ENCODE measurements at regions not wholly inside any gene's neighbourhood (a gene's known extent, or its start where the extent isn't known, plus 50 kb on each side); places are given as distances from the start of the nearest gene placed in this dataset.

GRCh38 chr12:43255522-43256111 is 296.4 kb downstream of the ADAMTS20 start:
- H3K4me1 Mint-ChIP-seq = no peaks in the 10 kb centered on the region
- TF ChIP-seq CTCF (conservative IDR thresholded peaks at IDR 0.05) = no peak
- H3K27me3 Mint-ChIP-seq (ENCODE audit: low read depth) = no peaks in the 10 kb centered on the region
- no peak overlapping the region for H3K14ac ChIP-seq (ENCODE audit: insufficient read depth, low read length)
- no peak overlapping the region for H2AK5ac ChIP-seq (ENCODE audit: insufficient read length, low read length)
- no peak overlapping the region for H3K27ac ChIP-seq (ENCODE audit: insufficient read length, low read depth, low read length)
- no peak overlapping the region for H2BK120ac ChIP-seq (ENCODE audit: low read depth, low read length, poor library complexity, severe bottlenecking)
- no peaks in the 10 kb centered on the region for H3K9me3 ChIP-seq (ENCODE audit: control insufficient read depth, low read depth, low read length)
- no peak overlapping the region for H4K91ac ChIP-seq (ENCODE audit: insufficient read length, low read depth, low read length)
- H2AFZ ChIP-seq (ENCODE audit: low read length) = no peak overlapping the region
- no peak overlapping the region for H3K23ac ChIP-seq (ENCODE audit: insufficient read length, low read depth, low read length)
- no peak overlapping the region for H3K27ac Mint-ChIP-seq
- H3K4ac ChIP-seq (ENCODE audit: low read depth, low read length) = no peak overlapping the region
- no peak overlapping the region for H3T11ph ChIP-seq (ENCODE audit: low read length)
- H3K4me2 ChIP-seq (ENCODE audit: insufficient read depth, insufficient read length, low read length) = no peak overlapping the region
- no peak overlapping the region for H3K56ac ChIP-seq (ENCODE audit: insufficient read length, low read depth, low read length)
- H3K9me3 Mint-ChIP-seq = no peaks in the 10 kb centered on the region
- no peaks in the 10 kb centered on the region for H3K23me2 ChIP-seq (ENCODE audit: insufficient read length, low read depth, low read length, poor library complexity, severe bottlenecking)
- H2BK5ac ChIP-seq (ENCODE audit: insufficient read length, low read length) = no peak overlapping the region
- no peak for DNase-seq
- no peak overlapping the region for H2BK20ac ChIP-seq (ENCODE audit: low read depth, low read length, poor library complexity, severe bottlenecking)
- no peaks in the 10 kb centered on the region for H3K27me3 ChIP-seq (ENCODE audit: insufficient read depth, low read length)
- no peaks in the 10 kb centered on the region for H3K79me2 ChIP-seq (ENCODE audit: insufficient read depth, low read length)
- H4K8ac ChIP-seq (replicated peaks; ENCODE audit: insufficient read length, low read depth, low read length) = no peak overlapping the region
- H2BK15ac ChIP-seq (ENCODE audit: low read depth, low read length) = no peak overlapping the region
- no peaks in the 10 kb centered on the region for H3K79me1 ChIP-seq (ENCODE audit: insufficient read depth, low read depth, low read length, poor library complexity, severe bottlenecking)
- no peak overlapping the region for H2BK12ac ChIP-seq (ENCODE audit: insufficient read length, low read depth, low read length)
- no peak overlapping the region for H4K5ac ChIP-seq (ENCODE audit: insufficient read length, low read depth, low read length)
- no peaks in the 10 kb centered on the region for H3K4me1 ChIP-seq (ENCODE audit: insufficient read depth, low read length)
- no peak overlapping the region for H3K18ac ChIP-seq (ENCODE audit: insufficient read length, low read depth, low read length)
- no peaks in the 10 kb centered on the region for H4K20me1 ChIP-seq (ENCODE audit: control insufficient read depth, insufficient read depth, insufficient read length)
- no peaks in the 10 kb centered on the region for H3K36me3 Mint-ChIP-seq (ENCODE audit: insufficient read depth in 1 of 3, low read depth in 3 of 3)
- H3K9ac ChIP-seq (ENCODE audit: extremely low read depth, insufficient read length, low read length) = no peak overlapping the region
- H3K4me3 Mint-ChIP-seq = no peak overlapping the region
